ENCODE measurements at regions not wholly inside any gene's neighbourhood (a gene's known extent, or its start where the extent isn't known, plus 50 kb on each side); places are given as distances from the start of the nearest gene placed in this dataset.

DNA sequence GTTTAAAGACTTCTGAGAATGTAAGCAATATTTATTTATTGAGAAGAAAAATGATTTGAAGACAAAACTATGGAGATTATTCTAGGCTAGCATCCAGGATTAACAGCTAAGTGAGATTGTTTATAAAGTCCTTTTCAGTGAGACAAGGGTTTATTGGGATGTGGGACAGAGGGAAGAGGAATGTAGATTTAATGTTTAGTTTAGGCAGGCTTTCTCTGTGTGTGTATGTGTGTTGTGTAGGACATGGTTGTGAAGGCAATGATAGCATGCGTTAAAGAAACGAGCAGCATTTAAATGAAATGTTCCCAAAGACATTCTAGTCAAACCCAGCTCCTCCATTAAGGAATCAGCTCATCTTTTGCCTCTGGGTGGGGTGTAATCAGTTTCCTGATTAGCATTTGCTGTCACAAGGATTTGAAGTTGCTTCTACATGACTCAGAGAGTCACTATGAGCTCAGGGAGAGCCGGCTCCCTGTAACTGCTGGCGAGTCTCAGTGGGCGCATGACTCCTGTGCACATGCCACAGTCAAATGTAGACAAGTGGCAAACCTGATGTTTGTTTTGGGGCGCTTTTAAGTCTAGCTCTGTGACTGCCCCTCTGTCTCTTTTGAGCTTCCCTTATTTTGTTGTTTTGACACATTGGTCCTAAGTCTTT, 442.2 kb upstream of the CELF4 start:
- no peaks in the 10 kb centered on the region for H3K79me2 ChIP-seq (ENCODE audit: control insufficient read depth, insufficient read depth, low read length)
- no TSS peak for BruUV-seq (replicated peaks)
- POLR2A ChIA-PET = no interaction called here
- H3K4me1 ChIP-seq (ENCODE audit: control insufficient read depth, extremely low read depth, insufficient read depth, low read length) = no peaks in the 10 kb centered on the region
- no peak for TF ChIP-seq POLR2A (IDR thresholded peaks at IDR 0.05; ENCODE audit: low read depth, low read length)
- no peak for TF ChIP-seq FOS (IDR thresholded peaks at IDR 0.05; ENCODE audit: borderline replicate concordance, insufficient read depth, low read length)
- TF ChIP-seq POLR2AphosphoS5 (IDR thresholded peaks at IDR 0.05; ENCODE audit: insufficient read depth, low read depth, low read length) = no peak
- no peak for TF ChIP-seq CTCF (IDR thresholded peaks at IDR 0.05; ENCODE audit: extremely low read depth in 1 of 2, insufficient read depth in 1 of 2, low read depth in 1 of 2, low read length in 2 of 2)
- TF ChIP-seq JUN (IDR thresholded peaks at IDR 0.05; ENCODE audit: borderline replicate concordance, insufficient read depth, insufficient read length, low read depth) = no peak
- no peak for TF ChIP-seq GATA2 (IDR thresholded peaks at IDR 0.05; ENCODE audit: insufficient read depth, insufficient read length, low read depth, low read length)
- TF ChIP-seq MYC (IDR thresholded peaks at IDR 0.05; ENCODE audit: low read depth, low read length) = no peak
- no peak for TF ChIP-seq MAX (IDR thresholded peaks at IDR 0.05; ENCODE audit: insufficient read depth, insufficient read length)
- no peak for TF ChIP-seq EZH2 (IDR thresholded peaks at IDR 0.05; ENCODE audit: borderline replicate concordance, low read depth, low read length, severe bottlenecking)
- no peak overlapping the region for H3K27ac ChIP-seq (ENCODE audit: insufficient read depth, low read depth, low read length)
- DNase-seq (ENCODE audit: low read depth, low spot score) (no peak), FAIRE-seq (no peak)
- H2AFZ ChIP-seq (ENCODE audit: low read depth, low read length) = no peak overlapping the region
- dilution Hi-C loops (cut with MboI; ENCODE audit: extremely low pct_ligation_motif_present, low sequenced_read_pairs) (no loop called here), intact Hi-C loops (cut with micrococcal nuclease) (no loop called here)
- peaks cover 3% of the 10 kb centered on the region for H3K9me3 ChIP-seq (replicated peaks; ENCODE audit: control insufficient read depth, insufficient read depth, low read length)
- no peaks in the 10 kb centered on the region for H3K27me3 ChIP-seq (ENCODE audit: control insufficient read depth in 2 of 2, insufficient read depth in 2 of 2, low read length in 2 of 2)
- H3K9ac ChIP-seq (replicated peaks; ENCODE audit: extremely low read depth, insufficient read depth, low read length) = no peak overlapping the region
- H3K36me3 ChIP-seq (ENCODE audit: control insufficient read depth in 2 of 2, extremely low read depth in 1 of 2, insufficient read depth in 2 of 2, low read length in 2 of 2) = no peaks in the 10 kb centered on the region
- H3K4me3 ChIP-seq (replicated peaks in 1 of 3; ENCODE audit: insufficient read depth in 1 of 3, low read depth in 1 of 3, low read length in 3 of 3) = no peak overlapping the region
- no peaks in the 10 kb centered on the region for H4K20me1 ChIP-seq (replicated peaks; ENCODE audit: control insufficient read depth, extremely low read depth, insufficient read depth, low read length)
- CTCF ChIA-PET = no interaction called here
- H3K4me2 ChIP-seq (ENCODE audit: insufficient read depth, low read length) = no peak overlapping the region
- no peaks in the 10 kb centered on the region for H3K9me1 ChIP-seq (replicated peaks; ENCODE audit: control insufficient read depth, extremely low read depth, insufficient read depth, low read length)

Measured in endothelial cell of umbilical vein (primary cell).